ENCODE measurements at regions not wholly inside any gene's neighbourhood (a gene's known extent, or its start where the extent isn't known, plus 50 kb on each side); places are given as distances from the start of the nearest gene placed in this dataset.

- no peak overlapping the region for H3K9ac ChIP-seq (ENCODE audit: low read depth, low read length)
- no peak overlapping the region for H3K4me3 ChIP-seq (ENCODE audit: low read depth, low read length)
- no peaks in the 10 kb centered on the region for H3K36me3 ChIP-seq (ENCODE audit: control insufficient read depth, insufficient read depth, low read length)
- no peak overlapping the region for H3K27ac ChIP-seq (ENCODE audit: low read depth, low read length)
- H3K4me1 ChIP-seq (ENCODE audit: control insufficient read depth, insufficient read depth, low read length), result no peaks in the 10 kb centered on the region
- H3K9me3 ChIP-seq (ENCODE audit: control insufficient read depth, insufficient read depth, low read length), result no peaks in the 10 kb centered on the region
- no peaks in the 10 kb centered on the region for H3K27me3 ChIP-seq (ENCODE audit: control insufficient read depth, insufficient read depth, low read length)
Measured at GRCh38 chr15:75763137-75763611, 50.5 kb upstream of the CSPG4 start.
